AG08395 (cell line): ENCODE measurements at regions not wholly inside any gene's neighbourhood (a gene's known extent, or its start where the extent isn't known, plus 50 kb on each side); places are given as distances from the start of the nearest gene placed in this dataset.
"Not testable (repeated sequence)": the region's sequence is repeated elsewhere in the genome, so short reads cannot be mapped to it uniquely, and the experiment has no call there.

Experiments used
- DNase-seq: peaks from one replicate; pipeline ENCODE4 v3.0.0; 2012; ENCODE audit warnings: mixed read lengths, low spot score

DNA sequence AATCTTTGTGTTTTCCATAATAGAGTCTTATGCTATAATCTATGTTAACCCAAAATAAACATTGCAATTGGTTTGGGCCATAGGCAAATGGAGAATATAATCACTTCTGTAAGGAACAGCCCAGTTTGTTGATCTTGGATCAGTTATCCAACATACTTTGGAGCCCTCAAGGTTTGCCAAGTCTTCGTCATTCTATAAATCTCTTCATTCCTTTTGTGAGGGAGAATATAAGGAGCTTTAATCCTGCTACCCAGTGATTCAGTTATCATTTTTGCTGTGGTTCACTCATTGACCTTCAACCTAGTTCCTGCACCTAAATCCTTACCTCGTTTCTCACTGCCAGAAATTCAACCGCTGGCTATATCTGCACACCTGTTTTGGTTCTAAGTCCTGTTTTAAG is 500.3 kb upstream of the PTCHD4 start:
- no peak for DNase-seq

DNA sequence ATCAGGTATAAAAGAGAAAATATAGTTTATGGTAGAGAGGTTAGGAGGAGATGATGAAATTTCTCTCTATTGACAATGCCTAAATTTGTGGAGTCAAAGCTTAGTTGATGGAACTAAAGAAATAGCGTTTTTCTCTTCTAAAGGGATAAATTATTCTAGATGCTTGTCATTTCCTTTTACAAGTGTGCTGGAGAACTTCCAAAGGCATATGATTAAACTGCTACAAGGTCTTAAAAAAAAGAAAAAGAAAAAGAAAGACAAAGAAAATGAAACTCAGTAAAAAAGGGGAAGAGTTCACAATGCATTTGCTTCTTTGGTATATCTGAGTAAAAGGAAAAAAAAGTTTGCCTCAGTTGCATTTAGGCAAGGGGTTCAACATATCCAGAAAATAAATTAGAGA is 499.8 kb upstream of the PTCHD4 start:
- DNase-seq, result no peak

DNA sequence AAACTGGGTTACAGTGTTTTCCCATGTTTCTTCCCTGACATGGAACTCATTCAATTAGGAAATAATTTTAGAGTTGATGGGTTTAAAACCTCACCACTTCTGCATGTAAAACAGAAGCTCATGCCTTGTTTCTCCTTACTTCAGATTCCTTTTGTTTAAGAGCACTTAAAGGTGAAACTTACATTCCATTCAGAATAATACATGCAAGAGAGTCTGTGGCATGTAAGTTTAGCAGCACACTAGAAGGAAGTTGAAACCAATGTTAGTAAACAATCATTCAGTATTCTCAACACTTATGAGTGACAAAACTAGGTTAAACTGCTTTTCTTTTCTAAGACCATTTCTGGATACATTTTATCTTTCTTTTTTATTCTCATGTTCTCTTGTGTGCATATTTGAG is 495.6 kb upstream of the PTCHD4 start:
- DNase-seq, result no peak

DNA sequence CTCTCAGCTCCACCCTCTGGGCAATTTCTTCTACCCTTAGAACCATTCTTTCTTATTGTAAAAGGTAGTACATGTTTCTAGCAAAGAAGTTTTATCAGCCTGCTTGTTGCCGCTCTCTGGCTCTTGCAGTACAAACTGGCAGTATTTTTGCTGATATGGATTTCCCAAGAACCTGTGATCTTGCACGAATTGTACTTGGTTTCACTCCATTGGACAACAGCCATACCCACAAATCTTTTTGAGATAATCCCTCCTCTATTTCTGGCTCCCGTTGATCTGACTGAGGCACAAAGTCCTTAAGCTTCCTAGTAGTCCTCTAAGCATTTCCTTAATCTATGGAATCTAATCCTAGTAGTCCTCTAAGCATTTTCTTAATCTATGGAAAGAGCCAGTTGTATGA is 487.0 kb upstream of the PTCHD4 start:
- DNase-seq, result no peak

DNA sequence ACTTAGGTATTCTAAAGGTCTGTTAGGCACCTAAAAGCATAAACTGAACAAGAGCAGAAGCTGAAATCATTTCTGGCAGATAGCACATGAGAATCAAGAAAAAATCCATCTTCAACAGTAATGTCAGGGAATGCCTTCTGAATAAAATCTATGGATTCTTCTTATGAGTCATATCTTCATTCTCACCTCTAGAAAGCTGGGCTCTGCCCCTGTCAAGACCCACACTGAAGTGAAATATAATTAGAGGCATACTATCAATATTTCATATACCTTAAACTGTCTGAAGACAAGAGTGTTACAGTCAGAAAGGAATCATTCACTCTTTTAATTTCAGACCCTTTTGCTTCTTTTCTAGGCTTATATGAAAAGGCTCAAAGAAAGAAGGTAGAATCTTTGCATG is 485.8 kb upstream of the PTCHD4 start:
- no peak for DNase-seq

DNA sequence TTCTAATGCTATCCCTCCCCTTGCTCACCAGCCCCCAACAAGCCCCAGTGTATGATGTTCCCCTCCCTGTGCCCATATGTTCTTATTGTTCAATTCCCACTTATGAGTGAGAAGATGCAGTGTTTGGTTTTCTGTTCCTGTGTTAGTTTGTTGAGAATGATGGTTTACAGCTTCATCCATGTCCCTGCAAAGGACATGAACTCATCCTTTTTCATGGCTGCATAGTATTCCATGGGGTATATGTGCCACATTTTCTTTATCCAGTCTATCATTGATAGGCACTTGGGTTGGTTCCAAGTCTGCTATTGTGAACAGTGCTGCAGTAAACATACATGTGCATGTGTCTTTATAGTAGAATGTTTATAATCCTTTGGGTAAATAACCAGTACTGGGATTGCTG is 480.2 kb upstream of the PTCHD4 start:
- not testable (repeated sequence) for DNase-seq

DNA sequence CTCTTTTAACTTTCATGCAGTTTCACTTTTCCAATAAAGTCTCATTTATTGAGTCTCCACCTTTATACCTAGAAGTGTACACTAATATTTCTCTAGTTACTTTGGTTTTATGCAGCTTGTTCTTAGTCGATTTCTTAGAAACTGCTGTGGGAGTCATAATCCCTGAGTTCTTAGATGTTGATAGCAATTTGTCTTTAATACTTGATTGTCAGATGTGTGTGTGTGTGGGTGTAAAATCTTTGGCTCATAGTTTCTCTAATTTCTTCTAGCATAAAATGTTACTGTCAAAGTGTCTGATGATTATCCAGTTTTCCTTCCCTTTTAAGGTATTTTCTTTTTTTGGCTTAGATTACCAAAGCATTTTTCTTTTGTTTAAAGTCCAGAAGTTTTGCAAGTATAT is 473.8 kb upstream of the PTCHD4 start:
- no peak for DNase-seq

DNA sequence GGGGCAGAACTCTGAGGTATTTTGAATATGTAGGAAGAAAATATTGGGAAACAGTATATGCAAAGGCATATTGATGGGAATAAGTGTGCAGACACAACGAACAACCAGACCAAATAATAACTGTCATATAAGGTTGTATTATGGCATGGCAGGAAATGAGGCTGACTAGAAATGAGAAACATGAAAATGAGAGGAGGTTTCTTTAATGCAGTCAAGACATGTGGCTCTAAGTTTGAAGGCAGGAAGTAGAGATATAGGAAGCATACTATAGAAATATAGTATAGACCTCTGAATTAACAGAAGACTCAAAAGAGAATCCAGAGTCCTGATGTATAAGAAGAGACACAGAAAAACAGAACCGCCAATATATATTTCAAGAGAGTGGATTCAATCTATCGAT is 459.7 kb upstream of the PTCHD4 start:
- no peak for DNase-seq

DNA sequence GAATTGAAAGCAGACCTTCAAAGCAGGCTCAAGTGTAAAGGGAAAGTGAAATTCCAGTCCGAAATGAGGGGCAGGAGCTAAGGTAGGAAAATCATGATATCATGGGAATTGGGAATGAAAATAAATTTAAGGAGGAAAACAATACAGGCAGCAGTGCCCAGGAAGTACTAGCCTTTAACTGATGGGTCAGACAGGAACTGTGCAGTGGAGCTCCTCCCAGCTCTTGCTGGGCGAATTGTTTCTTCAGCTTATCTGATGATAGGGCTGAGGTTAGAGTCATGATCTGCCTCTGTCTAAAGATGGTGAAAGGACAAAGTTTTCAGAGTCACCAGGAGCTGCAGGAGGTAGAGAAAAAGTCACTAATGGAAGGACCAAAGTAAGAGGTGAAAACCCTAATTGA is 457.9 kb upstream of the PTCHD4 start:
- no peak for DNase-seq

DNA sequence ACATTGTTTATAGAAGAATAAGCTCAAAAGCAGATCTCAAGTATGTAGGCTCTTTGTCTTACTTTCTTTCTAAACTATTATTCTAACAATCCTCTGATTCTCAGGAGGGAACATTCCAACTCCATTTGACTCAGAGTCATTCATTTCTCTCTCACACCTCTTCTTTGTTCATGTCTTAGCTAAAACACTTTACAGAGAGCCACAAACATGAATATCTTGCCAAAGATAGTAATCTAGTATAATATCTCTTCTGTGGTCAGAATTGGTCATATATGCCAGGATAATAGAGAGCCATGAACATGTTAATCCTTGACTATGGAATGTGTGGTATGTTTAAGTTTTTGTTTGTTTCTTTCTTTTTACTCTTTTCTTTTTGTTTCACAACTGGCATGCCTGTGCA is 456.0 kb upstream of the PTCHD4 start:
- no peak for DNase-seq

DNA sequence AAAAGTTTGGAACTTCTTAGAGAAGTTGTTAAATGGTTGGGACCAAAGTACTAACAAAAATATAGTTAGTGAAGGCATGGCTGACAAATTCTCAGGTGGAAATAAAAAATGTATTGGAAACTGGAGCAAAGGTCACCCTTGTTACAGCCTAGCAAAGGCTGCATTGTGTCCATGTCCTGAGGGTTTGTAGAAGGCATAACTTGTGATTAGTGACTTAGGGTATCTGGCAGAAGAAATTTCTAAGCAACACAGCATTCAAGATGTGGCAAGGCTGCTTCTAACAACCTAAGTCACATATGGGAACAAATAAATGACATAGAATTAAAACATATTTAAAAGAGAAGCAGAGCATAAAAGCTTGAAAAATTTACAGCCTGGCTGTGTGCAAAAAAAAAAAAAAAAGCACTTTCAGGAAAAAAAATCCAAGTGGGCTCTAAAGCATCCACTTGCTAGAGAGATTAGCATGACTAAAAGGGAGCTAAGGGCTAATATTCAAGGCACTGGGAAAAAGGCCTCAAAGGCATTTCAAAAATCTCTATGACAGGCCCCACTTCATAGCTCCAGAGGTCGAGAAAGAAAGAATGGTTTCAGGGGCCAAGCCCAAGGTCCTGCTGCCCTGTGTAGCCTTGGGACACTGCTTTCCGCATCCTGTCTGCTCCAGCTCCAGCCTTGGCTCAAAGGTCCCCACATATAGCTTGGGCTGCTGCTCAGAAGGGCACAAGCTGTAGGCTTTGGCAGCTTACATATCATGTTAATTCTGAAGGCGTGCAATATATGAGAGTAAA is 453.2 kb upstream of the PTCHD4 start:
- DNase-seq, result no peak

DNA sequence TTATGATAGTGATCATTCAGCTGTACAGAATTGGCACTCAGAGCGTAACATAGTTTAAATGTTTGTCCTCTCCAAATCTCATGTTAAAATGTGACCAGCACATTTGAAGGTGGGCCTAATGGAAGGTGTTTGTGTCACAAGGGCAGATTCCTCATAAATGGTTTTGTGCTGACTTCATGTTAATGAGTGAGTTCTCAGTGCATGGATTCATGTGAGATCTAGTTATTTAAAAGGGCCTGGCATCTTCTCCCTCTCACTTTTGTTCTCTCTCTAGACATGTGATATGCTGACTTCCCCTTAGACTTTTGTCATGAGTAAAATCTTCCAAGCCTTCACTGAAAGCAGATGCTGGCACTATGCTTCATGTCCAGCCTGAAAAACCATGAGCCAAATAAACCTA is 452.4 kb upstream of the PTCHD4 start:
- DNase-seq, result no peak

DNA sequence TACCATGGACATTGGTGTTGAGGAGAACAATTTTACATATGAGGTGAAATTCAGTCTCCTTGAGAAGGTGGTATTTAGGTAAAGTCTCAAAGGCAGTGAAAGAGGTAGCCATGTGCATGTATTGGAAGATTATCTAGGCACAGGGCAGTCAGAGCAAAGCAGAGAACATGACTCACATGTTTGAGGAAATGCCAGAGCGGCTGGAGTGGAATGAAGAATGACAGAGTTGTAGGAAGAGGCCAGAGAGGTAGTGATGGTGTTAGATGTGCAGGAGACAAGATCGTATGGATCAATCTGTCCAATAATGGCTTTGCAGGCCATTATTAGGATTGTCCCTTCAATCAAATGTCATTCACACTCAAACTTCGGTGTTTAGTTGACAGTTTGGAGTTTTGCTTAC is 449.4 kb upstream of the PTCHD4 start:
- DNase-seq, result no peak

DNA sequence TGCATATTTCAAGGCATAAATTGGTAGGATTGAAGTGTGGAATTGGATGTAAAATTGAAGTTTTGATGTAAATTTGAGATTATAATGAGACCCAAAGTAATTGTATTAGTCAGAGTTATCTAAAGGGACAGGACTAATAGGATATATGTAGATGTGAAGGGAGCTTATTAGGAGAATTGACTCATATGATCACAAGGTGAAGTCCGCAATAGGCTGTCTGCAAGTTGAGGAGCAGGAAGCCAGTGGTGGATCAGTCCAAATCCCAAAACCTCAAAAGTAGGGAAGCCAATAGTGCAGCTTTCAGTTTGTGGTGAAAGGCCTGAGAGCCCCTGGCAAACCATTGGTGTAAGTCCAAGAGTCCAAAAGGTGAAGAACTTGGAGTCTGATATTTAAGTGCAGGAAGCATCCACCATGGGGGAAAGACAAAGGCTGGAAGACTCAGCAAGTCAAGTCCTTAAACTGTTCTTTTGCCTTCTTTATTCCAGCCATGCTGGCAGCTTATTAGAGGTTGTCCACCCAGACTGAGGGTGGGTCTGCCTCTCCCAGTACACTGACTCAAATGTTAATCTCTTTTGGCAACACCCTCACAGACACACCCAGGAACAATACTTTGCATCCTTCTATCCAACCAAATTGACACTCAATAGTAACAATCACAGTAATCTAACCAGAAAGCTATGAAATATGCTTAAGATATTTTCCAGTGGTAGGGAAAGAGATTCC is 442.6 kb upstream of the PTCHD4 start:
- DNase-seq, result no peak

DNA sequence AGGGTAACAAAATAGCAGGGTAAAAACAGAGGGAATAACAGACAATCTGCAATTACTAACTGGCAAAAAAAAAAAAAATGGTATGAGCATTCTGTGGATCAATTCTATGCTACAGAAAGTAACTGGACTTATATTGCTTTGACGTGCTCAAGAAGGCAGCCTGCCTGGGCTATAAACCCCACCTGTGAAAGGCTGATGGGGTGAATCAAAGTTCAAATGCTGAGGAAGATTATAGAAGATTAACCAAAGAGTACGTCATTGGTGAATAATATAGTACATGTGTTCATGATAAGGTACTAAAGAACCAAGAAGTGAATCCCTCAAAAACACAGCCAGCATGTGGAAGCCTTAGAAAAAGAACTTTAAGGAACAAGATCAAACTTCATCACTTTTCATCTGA is 441.9 kb upstream of the PTCHD4 start:
- no peak for DNase-seq

DNA sequence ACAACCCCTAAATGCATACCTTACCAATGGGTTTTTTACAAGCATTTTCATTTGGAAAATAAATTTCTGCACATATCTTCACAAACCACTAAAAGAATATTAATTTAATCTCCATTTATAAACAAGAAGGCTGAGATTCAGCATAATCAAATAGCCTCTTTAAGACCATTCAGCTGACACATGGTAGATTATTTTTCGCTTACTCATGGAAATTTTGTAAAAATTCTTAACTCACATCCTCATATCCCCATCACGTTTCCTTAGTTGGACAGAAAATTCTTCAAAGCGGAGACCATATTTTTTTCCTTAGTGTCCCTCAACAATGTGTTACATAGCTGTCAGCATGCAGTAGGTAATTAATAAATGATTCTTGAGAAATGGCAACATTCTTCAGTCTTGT is 439.6 kb upstream of the PTCHD4 start:
- no peak for DNase-seq

DNA sequence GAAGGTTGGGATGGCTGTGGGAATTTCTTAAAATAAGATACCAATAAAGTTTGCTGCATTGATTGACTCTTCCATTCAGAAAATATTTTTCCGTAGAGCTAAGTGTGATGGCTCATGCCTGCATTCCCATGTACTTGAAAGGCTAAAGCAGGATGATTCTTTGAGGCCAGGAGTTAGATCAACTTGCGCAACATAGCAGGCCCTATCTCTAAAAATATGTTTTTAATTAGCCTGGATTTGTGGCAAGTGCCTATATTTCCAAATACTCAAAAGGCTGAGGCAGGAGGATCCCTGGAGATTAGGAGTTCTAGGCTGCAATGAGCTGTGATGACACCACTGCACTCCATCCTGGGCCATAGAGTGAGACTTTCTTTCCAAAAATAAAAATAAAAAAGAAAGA is 431.2 kb upstream of the PTCHD4 start:
- DNase-seq, result no peak

DNA sequence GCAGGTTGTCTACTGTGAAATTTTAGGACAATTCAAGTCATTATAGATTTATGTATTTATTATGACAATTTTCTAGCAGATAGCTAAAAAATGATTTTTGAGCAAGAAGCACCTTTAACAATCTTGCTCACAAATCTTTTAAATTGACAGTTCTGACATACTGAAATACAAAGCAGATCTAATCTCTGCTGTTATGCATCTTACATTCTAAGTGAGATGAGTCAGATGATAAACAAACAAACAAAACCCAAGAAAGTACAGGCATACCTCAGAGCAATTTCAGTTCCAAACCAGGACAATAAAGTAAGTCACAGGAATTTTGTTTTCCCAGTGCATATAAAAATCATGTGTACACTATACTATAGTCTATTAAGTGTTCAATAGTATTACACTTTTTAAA is 430.7 kb upstream of the PTCHD4 start:
- no peak for DNase-seq

DNA sequence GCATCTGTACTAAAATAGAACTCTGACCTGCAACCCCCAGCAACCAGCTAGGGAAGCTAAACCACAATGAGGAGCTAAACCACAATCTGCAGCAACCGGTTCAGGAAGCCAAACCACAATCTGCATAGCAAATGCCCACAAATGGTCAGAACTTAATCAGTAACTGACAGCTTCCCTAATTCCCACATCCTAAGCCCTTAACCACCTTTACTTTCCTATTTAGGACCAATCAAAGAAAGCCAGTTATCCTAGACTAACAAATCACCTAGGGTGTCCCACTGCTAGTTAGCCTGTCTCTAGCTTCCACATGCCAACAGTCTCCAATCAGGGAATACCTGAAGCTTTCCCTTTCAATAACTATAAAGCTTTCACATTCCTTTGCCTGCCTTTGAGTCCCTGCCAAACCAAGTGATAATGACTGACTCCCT is 424.6 kb upstream of the PTCHD4 start:
- DNase-seq, result no peak

DNA sequence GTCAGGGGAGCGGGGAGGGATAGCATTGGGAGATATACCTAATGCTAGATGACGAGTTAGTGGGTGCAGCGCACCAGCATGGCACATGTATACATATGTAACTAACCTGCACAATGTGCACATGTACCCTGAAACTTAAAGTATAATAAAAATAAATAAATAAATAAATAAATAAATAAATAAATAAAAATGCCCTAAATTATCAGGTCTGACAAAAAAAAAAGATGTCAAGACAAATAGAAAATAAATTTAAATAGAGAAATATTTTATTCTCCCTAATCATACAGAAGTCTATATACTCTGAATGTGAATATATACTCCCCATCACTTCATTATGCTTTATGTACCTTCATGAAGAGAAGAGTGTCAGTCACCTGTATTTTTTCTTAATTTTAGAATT is 420.0 kb upstream of the PTCHD4 start:
- DNase-seq, result not testable (repeated sequence)

DNA sequence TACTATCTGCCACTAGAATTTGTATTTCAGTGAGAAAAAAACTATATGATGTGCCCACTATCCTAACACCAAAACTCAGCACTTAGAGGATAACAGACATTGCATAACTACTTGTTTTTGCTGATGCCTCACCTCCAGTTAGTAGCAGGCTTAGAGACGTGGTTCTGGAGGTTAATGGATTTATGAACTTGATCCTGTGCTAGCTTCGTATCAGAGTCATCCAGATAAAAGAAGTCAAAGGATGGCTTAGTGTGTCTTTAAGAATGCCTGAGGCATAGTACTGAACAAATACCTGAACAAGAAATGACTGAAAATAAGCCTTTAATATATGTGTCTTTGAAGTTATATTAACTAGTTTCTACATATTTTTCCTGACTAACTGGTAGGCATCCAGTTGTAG is 414.9 kb upstream of the PTCHD4 start:
- DNase-seq, result no peak

DNA sequence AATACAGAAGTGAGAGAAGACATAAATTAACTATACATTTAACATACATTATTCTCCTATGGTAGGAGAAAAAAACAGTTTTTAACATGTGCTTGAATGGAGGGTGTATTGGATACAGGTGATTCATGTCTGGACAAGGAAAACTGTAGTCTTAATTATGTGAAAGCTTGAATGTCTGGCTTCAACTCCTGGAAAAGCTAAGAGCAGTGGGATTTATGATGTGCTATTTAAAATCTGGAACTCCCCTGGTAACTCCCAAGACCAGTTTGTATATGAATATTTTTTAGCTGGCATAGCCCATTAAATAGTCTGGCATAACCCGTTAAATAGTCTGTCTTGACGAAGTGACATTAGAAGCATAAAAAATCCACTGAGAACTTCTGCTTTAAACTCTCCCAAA is 410.0 kb upstream of the PTCHD4 start:
- no peak for DNase-seq

DNA sequence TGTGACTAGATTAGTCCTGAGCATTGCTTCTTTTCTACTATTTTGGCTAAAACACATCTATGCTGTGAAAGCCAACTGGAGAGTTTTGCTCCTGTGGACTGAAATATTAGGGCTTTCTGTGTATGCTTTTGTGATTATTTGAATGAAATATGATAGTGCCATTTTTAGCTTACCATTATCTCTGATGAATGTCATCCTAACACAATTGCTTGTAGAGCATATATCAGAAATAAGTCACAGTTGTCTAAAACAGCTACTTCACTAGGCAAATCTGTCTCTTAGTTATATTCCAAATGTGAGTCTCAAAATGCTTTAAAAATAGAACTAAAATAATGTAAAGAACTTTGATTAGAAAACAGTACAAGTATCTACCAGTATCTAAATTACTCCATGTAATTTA is 401.4 kb upstream of the PTCHD4 start:
- no peak for DNase-seq

DNA sequence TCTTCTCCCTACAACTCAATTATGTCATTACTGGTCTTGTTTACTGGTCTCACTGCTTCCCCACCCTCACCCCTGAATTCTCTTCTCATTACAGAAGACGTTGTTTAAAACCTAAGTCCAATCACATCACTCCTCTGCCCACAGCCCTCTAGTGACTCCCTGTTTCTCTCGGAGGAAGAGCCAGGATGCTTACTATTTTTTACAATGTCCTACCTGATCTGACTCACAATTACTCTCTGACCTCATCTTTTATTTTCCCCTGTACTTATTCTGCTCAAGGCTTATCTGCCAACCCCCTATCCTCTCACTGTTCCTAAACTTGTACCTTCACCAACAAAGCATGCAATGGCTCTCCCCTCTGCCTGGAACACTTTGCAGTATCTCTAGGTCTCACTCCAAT is 400.4 kb upstream of the PTCHD4 start:
- no peak for DNase-seq
